GM21619 (cell line): ENCODE measurements at regions not wholly inside any gene's neighbourhood (a gene's known extent, or its start where the extent isn't known, plus 50 kb on each side); places are given as distances from the start of the nearest gene placed in this dataset.

Experiments used
- ATAC-seq: cut with Tn5 transposase; IDR thresholded peaks from one replicate; pipeline ENCODE4 v1.9.1; 2021; ENCODE audit not compliant: unreplicated experiment

DNA sequence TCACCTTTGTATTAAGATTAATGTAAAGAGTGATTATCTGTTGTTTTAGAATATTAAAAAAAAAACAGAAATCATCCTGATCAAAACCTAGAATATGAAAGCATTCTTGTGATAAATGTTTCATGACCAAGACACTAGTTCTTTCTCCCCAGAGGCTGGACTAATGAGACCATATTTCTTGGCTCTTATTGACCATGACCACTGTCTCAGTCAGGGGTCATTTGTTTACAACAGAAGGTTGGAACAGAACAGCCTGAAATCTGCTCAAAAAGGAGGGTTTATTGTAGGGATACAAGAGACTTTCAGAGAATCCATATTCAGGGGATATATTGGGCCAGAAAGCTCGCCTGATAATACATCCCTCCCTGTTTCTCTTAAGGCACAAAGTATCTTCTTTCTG is 87.7 kb downstream of the TMEM30B start:
- ATAC-seq = no peak

GRCh38 chr14:61192989-61193388 is 88.1 kb downstream of the TMEM30B start:
- ATAC-seq = no peak

GRCh38 chr14:61191733-61192132 is 89.4 kb downstream of the TMEM30B start:
- ATAC-seq = no peak

DNA sequence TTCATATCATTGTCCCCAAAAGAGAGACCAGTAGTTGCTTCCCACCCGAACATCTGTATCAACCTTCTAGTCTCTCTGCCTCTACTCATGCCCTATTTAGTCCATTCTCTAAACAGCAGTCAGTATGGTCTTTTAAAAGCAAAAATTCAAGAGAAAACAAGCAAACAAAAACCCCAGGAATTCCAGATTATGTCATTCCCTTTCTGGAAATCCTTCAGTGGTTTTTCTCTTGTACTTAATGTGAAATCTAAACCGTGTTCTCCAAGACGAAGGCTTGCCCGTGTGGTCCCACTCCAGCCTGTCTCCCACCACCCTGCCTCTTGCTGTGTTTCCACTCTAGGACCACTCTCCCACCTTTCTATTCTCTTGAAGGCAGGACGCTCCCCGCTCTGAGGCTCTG is 90.8 kb downstream of the TMEM30B start:
- no peak for ATAC-seq

- peak; percentile 78 for ATAC-seq
These were observed 91.9 kb downstream of the TMEM30B start for GRCh38 chr14:61188978-61189808.

DNA sequence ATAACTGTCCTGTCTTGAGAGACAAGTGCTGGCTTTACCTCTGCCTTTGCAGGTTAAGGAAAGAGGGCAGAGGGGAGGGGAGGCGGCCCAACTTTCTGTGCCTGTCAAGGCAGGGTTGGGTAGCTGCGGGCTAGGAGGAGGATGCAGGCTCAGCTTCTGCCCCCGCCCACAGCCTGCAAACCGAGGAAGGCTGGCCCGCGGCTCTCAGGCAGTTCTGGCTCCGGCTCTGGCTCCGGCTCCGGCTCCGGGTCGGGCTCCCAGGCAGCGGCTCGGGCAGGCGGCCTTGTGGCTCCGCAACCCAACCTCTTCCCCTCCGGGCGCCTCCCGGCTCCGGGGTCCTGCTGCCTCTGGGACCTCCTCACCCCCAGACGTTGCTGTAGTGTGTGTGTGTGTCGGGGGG is 92.9 kb downstream of the TMEM30B start:
- ATAC-seq = no peak

DNA sequence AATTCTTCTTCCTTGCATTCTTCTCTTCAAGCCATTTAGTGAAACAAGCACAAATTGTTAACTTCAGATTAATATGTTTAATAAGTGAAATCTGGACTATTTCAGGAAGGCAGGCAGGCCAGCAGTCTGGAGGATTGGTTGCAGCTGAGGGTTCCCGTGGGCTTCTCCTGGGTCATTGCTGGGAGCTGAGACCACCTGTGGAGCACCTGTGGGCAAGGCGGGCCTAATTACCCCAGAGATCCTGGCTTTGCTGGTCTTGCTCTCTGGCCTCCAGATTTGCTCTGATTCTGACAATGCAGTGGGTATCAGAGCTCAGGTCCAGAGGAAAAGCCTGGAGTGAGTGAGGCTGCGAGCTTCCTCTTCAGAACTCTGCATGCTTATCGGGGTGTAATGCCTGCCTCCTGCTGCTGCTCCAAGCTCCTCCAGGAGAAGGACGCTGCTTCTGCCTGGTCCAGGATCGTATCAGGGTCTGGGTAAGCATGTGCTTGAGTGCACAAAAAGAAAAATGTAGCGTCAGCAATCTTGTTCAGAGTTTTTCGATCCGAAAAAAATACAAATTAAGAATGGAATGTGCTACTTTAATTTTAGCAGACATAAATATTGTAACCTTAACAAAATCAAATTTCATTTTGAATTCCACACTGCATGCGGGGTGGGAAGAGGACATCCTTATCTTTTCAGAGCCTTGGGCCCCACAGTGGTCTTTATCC is 93.8 kb downstream of the TMEM30B start:
- ATAC-seq = no peak

DNA sequence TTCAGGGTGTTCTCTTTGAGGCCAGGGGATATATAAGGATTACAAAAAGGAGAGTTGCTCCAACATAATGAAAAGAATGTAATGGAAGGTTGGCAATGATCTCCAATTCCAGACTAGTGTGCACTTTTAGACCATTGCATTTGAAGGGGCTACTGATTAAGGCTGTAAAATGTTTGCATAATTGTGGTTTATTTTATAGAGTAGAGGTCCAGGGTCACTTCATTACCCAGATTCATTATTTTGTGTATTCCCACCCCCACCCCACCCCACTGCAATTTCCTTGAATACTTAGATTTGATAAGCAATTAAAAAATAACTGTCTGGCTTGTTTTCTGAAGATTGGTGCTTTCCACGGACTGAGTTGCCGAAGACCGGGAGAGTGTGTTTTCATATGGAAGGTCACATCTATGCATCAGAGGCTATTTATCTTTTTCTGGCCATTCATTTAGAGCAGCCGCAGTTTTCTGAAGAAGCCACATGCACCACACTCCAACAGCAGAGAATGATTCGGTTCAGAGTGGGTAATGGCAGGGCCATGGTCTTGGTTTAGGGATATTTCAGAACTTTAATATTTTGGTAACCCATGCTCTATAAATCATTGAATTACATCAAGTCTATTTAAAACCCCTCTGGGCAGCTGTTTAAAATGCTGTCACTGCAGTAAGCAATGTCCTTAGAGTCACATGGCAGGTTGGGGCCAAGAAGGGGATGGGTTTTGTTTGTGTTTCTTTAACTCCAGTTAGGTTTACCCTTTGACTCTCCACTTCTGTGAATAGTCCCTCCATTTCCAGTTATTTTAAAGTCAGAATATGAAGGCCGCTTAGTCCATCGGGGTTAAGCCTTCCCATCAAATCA is 94.6 kb downstream of the TMEM30B start:
- no peak for ATAC-seq

GRCh38 chr14:61185534-61185933 is 95.6 kb downstream of the TMEM30B start:
- ATAC-seq = no peak

DNA sequence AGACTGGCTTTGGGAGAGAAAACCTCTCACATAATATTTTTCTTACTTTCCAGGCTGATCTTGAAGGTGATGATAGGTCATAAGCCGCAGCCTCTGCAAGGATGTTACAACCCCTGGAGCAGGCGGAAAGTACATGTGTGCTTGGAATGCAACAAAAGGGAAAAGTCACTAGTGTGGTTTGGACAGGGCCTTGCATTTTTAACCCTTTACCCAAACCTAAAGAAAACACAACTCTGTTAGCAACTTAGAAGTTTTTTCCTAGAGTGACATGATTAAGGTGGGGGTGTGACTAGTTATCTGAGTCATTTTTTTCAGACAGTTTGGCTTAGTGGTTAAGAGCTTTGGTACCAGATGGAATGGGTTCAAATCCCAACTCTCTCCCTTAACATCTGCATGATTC is 97.0 kb downstream of the TMEM30B start:
- no peak for ATAC-seq

DNA sequence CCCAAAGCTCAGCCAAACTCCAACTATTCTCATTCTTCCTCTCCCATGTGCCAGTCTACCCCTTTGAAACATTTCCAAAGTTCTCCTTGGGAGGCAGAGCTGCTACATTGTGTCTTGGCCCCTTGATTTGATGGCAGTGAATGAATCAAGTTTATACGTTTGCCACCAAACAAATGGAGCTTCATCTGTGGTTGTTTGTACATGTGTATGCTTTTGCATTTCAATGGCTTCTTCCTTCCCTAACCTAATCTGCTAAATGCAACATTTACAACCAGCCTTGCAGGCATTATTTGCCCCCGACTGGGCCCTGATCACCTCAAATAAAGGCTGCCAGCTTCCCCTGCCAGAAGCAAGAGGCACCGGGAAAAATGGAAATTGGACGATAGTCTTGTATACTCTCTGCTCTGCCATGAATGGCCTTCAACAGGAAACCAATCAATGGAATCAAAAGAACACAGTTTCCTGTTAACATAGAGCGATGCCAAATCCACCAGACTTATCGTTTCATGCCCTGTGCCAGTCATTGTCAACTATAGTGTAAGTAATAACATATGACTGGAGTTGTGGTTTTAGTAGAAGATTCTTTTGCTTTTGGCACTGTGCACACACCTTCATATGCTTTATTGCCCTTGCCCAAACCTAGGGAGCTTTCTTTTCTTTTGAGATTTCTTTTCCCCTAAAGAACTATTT is 97.8 kb downstream of the TMEM30B start:
- no peak for ATAC-seq

DNA sequence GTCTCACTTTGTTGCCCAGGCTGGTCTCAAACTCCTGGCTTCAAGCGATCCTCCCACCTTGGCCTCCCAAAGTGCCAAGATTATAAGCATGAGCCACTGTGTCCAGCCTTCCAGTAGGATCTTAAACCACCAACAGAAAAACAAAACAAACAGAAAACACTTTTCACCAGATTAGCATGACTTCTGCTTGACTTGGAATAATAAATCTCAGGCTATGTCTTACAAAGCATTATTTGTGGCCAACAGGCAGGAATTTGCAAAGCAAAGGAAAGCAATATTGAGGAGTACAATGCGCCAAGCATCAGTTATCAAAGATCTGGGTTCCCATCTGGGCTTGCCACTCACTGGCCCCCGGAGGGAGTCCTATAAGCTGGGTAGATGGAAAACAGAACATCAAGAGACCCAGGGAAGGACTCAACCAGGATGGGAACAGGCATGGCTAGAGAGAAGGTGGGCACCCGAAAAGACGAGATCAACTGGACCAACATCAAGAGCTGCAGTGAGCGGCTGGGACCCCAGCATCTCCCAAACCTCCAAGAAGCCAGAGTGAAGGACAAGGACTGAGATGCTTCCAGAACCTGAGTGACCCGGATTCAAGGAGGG is 101.2 kb downstream of the TMEM30B start:
- no peak for ATAC-seq

GRCh38 chr14:61179061-61179690 is 102.0 kb downstream of the TMEM30B start:
- ATAC-seq = no peak

DNA sequence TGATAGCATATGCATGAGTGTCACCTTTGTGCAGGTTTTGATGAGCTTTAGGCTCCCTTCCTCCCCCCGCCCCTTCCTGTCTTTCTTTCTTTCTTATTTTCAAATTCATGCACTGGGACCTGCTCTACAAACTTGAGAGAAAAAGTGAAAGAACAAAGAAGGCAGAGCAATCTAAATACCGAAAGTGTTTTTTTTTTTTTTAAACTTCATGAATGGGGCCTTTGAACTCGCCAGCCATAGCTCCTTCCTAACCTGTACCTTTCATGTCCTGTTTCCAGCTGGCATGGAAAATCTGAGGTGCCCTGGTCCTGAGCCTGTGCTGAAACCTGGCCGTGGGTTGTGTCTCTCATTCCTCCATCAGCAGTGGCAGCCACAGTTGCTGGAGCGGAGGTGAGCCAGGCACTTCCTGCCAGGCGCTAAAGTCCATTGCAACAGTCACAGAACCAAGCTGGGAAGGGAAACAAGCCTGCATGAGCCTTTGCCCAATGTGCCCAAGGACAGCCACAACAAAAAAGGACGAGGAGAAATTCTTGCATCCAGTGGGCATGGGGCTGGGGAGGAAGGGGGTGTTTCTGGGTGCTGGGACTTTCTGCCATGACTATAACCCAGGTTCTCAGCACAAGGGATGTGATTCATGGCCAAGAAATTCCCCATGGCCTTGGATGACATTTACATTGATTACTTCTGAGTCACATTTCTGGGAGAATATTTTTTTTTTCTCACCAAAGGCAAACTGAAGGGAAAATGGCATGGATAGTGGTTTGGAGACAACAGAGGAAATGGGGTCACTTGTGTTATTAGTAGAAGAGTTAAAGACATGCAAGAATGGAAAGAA is 102.7 kb downstream of the TMEM30B start:
- no peak for ATAC-seq

DNA sequence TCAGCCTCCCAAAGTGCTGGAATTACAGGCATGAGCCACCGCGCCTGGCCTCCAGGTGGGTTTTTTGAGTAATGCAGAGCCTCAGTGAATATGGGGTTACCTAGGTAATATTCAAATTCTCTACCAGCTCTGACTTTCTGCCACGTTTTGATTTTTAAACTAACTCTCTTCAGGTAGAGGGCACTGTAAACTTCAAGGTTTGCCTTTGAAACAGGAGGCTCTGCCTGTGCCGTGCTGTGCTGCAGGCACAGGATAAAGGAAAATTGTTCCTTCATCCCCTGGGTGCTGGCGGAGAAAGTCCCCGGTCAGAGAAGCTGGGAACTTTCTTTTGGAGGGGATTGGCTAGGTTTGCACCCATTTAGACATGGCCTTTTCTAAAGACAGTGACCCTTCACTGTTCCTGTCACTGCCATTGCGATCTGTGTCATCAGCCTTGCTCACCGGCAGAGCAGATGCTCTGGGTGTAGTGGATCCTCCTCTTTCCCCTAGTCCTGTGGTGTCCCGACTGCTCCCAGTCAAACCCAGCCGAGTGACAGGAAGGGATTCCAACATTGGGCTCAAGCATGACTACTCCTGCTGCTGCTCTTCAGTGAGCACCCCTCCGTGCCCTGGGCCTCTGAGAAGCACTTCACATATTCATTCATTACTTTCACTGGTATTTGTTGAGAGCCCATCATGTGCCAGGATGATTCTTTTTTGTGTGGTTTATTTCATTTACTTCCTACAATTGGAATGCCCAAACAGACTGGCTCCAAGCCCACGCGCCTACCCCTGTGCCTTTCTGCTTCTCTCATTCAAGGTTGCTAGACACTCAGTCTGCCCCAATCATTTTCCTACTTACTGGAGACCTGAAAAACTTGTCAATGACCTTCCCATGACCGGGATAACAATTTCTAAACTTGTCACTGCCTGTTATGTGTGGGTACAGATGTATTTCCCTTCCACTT is 103.6 kb downstream of the TMEM30B start:
- ATAC-seq = no peak

- ATAC-seq = no peak
These were observed 104.5 kb downstream of the TMEM30B start for GRCh38 chr14:61176686-61177085.

- ATAC-seq = no peak
These were observed 106.2 kb downstream of the TMEM30B start for GRCh38 chr14:61174987-61175386.

DNA sequence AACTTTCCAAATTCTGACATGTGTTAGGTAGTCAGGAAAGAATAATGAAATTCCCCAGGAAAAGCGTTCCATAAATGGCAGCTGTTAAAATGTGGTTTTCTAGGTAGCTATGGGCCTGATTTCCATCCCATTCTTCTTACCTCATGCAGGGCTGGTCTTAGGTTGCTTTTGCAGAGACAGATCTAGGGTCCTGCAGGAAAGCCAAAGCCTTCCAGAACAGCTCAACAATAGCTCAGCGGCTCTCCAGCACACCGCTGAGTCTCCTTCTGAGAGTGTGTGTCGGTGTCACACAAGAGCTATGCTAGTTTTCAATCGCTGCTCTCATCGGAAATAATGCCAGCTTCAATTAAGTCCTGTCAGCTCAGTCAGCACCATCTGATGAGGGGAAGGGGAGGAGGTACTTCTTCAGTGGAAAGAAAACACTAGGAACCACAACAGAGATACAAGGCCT is 106.7 kb downstream of the TMEM30B start:
- no peak for ATAC-seq
